ENCODE measurements at regions not wholly inside any gene's neighbourhood (a gene's known extent, or its start where the extent isn't known, plus 50 kb on each side); places are given as distances from the start of the nearest gene placed in this dataset.

DNA sequence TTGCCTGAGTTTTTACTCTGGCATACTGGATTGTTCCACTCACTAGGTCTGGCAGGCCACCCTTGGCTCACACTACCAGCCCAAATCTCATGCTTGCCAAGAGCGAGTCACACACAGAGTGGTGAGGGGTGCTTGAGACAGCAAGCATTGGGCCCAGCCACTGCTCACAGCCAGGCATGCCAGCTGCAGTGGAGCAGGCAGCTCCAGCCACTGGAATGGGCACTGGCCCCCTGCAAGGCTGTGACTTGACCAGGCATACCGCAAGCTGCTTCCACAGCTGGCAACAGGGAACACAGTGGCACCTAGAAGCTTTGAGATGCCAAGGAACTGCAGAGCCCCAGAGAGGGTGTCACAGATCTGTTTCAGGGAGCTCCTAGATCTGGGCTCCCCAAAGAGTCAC is 488.5 kb downstream of the LRFN5 start:
- TF ChIP-seq, protein P1, sequence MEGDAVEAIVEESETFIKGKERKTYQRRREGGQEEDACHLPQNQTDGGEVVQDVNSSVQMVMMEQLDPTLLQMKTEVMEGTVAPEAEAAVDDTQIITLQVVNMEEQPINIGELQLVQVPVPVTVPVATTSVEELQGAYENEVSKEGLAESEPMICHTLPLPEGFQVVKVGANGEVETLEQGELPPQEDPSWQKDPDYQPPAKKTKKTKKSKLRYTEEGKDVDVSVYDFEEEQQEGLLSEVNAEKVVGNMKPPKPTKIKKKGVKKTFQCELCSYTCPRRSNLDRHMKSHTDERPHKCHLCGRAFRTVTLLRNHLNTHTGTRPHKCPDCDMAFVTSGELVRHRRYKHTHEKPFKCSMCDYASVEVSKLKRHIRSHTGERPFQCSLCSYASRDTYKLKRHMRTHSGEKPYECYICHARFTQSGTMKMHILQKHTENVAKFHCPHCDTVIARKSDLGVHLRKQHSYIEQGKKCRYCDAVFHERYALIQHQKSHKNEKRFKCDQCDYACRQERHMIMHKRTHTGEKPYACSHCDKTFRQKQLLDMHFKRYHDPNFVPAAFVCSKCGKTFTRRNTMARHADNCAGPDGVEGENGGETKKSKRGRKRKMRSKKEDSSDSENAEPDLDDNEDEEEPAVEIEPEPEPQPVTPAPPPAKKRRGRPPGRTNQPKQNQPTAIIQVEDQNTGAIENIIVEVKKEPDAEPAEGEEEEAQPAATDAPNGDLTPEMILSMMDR (IDR thresholded peaks at IDR 0.05), result no peak
- H3K4me3 ChIP-seq, result no peak overlapping the region
- intact Hi-C loops (cut with DNase I), result no loop called here
- DNase-seq (peak in 2 of 6 donors; percentile 6 to 44), ATAC-seq (no peak), FAIRE-seq (no peak)
- H3K9me3 ChIP-seq, result no peaks in the 10 kb centered on the region
- WGBS, 2 donors, result 83 to 96% methylated on average over 2 of the region's 2 CpGs
- no peaks in the 10 kb centered on the region for H3K36me3 ChIP-seq
- no peaks in the 10 kb centered on the region for H3K27me3 ChIP-seq
- H3K27ac ChIP-seq, result no peak overlapping the region
- no peaks in the 10 kb centered on the region for H3K4me1 ChIP-seq

GRCh38 chr14:42090122-42090521 is 483.4 kb downstream of the LRFN5 start:
- no peak for FAIRE-seq
- no peaks in the 10 kb centered on the region for H3K27me3 ChIP-seq
- no peak for ATAC-seq

GRCh38 chr14:42079911-42080310 is 473.2 kb downstream of the LRFN5 start:
- DNase-seq (no peak), FAIRE-seq (no peak), ATAC-seq (no peak)
- H3K4me1 ChIP-seq, result no peaks in the 10 kb centered on the region
- H3K9me3 ChIP-seq, result no peaks in the 10 kb centered on the region
- no peak overlapping the region for H3K4me3 ChIP-seq
- H3K27ac ChIP-seq, result no peak overlapping the region
- TF ChIP-seq, protein P1 (IDR thresholded peaks at IDR 0.05), result no peak
- intact Hi-C loops (cut with DNase I), result no loop called here
- H3K27me3 ChIP-seq, result no peaks in the 10 kb centered on the region
- H3K36me3 ChIP-seq, result no peaks in the 10 kb centered on the region

More at GRCh38 chr14:42090122-42090521, 483.4 kb downstream of the LRFN5 start:
- DNase-seq, result no peak
- Histone ChIP-seq H3K4me1 (no peaks in the 10 kb centered on the region), H3K36me3 (no peaks in the 10 kb centered on the region), H3K4me3 (no peak overlapping the region), H3K9me3 (no peaks in the 10 kb centered on the region), H3K27ac (no peak overlapping the region)
- intact Hi-C loops (cut with DNase I), result no loop called here
- TF ChIP-seq, protein P1 (IDR thresholded peaks at IDR 0.05), result no peak
- WGBS, 2 donors, result 68 to 77% methylated on average over 3 of the region's 3 CpGs

DNA sequence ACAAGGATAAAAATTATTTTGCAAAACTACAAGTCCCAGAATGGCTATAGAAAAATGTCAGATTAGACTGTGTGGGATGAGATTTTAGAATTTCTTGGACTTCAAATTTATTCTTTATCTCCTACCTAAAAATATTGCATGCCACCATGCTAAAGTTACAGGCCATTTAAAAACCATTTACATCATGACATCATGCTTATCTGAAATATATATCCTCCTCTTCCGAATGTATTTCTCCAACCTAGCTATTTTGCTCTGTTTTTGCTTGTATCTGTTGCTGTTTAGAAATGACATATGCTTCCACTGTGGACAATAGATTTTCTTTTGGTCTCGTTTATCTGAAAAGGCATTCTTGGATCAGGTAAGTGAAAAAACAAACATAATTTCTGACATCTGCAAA is 471.7 kb downstream of the LRFN5 start:
- WGBS, 2 donors, result 41 to 50% methylated on average over 2 of the region's 2 CpGs
- intact Hi-C loops (cut with DNase I), result no loop called here

DNA sequence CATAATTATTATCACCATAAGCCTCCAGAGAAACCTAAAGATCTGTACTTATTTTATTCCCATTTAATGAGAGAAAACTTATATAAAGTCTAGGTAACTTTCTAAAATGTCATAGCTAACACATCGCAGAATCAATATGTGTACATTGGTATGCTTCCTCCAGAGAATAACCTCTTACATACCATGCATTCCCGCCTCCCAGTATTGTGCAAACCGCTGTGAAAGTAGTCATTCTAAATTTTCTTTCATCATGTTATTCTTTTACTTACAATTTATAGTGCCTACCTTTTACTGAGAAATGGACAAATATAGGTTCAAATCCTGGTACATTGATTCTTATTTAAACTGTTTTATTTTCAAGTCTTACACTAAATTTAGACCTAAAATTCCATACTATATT is 463.4 kb downstream of the LRFN5 start:
- H3K27ac ChIP-seq, result no peak overlapping the region

More for the DNA sequence above, 471.7 kb downstream of the LRFN5 start:
- H3K4me1 ChIP-seq, result no peaks in the 10 kb centered on the region
- no peaks in the 10 kb centered on the region for H3K36me3 ChIP-seq
- TF ChIP-seq, protein P1 (IDR thresholded peaks at IDR 0.05), result no peak
- DNase-seq, result no peak
- no peak overlapping the region for H3K27ac ChIP-seq
- no peak overlapping the region for H3K4me3 ChIP-seq
- no peaks in the 10 kb centered on the region for H3K9me3 ChIP-seq
- no peak for ATAC-seq
- H3K27me3 ChIP-seq, result no peaks in the 10 kb centered on the region
- FAIRE-seq, result no peak

More for the DNA sequence above, 463.4 kb downstream of the LRFN5 start:
- WGBS, 2 donors, result 73 to 77% methylated on average over 3 of the region's 3 CpGs
- intact Hi-C loops (cut with DNase I), result no loop called here
- H3K9me3 ChIP-seq, result no peaks in the 10 kb centered on the region
- ATAC-seq (no peak), DNase-seq (no peak), FAIRE-seq (no peak)
- no peak overlapping the region for H3K4me3 ChIP-seq
- TF ChIP-seq, protein P1 (IDR thresholded peaks at IDR 0.05), result no peak
- no peaks in the 10 kb centered on the region for H3K36me3 ChIP-seq
- H3K27me3 ChIP-seq, result no peaks in the 10 kb centered on the region
- no peaks in the 10 kb centered on the region for H3K4me1 ChIP-seq

Measured in pancreas (tissue), 10 donors.